Activated naive CD4-positive, alpha-beta T cell treated with Interleukin-2 at 50 U/mL for 16 hours (primary cell): ENCODE measurements at regions not wholly inside any gene's neighbourhood (a gene's known extent, or its start where the extent isn't known, plus 50 kb on each side); places are given as distances from the start of the nearest gene placed in this dataset.
"Not testable (repeated sequence)": the region's sequence is repeated elsewhere in the genome, so short reads cannot be mapped to it uniquely, and the experiment has no call there.

Experiments used
- DNase-seq: peaks from one replicate; pipeline ENCODE4 v3.0.0-alpha.2; 2020

GRCh38 chr12:91778091-91778832 lies 367.4 kb downstream of the BTG1 start:
- no peak for DNase-seq

GRCh38 chr12:91777268-91777992 lies 368.2 kb downstream of the BTG1 start:
- no peak for DNase-seq

GRCh38 chr12:91774434-91774921 lies 371.2 kb downstream of the BTG1 start:
- DNase-seq: no peak

- DNase-seq: no peak
Observed at GRCh38 chr12:91773749-91774429, 371.8 kb downstream of the BTG1 start.

GRCh38 chr12:91772411-91772810 lies 373.2 kb downstream of the BTG1 start:
- DNase-seq: no peak

GRCh38 chr12:91769736-91770135 lies 375.9 kb downstream of the BTG1 start:
- no peak for DNase-seq

GRCh38 chr12:91767237-91767636 lies 378.4 kb downstream of the BTG1 start:
- no peak for DNase-seq

- DNase-seq: no peak
Observed at GRCh38 chr12:91766454-91766853, 379.2 kb downstream of the BTG1 start.

GRCh38 chr12:91763654-91764370 lies 381.8 kb downstream of the BTG1 start:
- DNase-seq: no peak

- no peak for DNase-seq
Observed at GRCh38 chr12:91753649-91754048, 392.0 kb downstream of the BTG1 start.

GRCh38 chr12:91746976-91747375 lies 398.7 kb downstream of the BTG1 start:
- no peak for DNase-seq

- no peak for DNase-seq
Observed at GRCh38 chr12:91744597-91744996, 401.0 kb downstream of the BTG1 start.

- no peak for DNase-seq
Observed at GRCh38 chr12:91743704-91744321, 401.8 kb downstream of the BTG1 start.

- DNase-seq: no peak
Observed at GRCh38 chr12:91743280-91743679, 402.4 kb downstream of the BTG1 start.

GRCh38 chr12:91741932-91742331 lies 403.7 kb downstream of the BTG1 start:
- DNase-seq: no peak

- DNase-seq: not testable (repeated sequence)
Observed at GRCh38 chr12:91733846-91734245, 411.8 kb downstream of the BTG1 start.

GRCh38 chr12:91732086-91732485 lies 413.6 kb downstream of the BTG1 start:
- no peak for DNase-seq

GRCh38 chr12:91729543-91729942 lies 416.1 kb downstream of the BTG1 start:
- no peak for DNase-seq

GRCh38 chr12:91723191-91723590 lies 422.5 kb downstream of the BTG1 start:
- no peak for DNase-seq

GRCh38 chr12:91722072-91722471 lies 423.6 kb downstream of the BTG1 start:
- DNase-seq: peak; percentile 11

GRCh38 chr12:91721023-91721422 lies 424.6 kb downstream of the BTG1 start:
- DNase-seq: no peak

- DNase-seq: no peak
Observed at GRCh38 chr12:91718326-91718725, 427.3 kb downstream of the BTG1 start.

GRCh38 chr12:91717804-91718203 lies 427.8 kb downstream of the BTG1 start:
- DNase-seq: no peak
